ENCODE measurements at regions not wholly inside any gene's neighbourhood (a gene's known extent, or its start where the extent isn't known, plus 50 kb on each side); places are given as distances from the start of the nearest gene placed in this dataset.

- TF ChIP-seq POLR2A (IDR thresholded peaks at IDR 0.05) (no peak), CTCF (IDR thresholded peaks at IDR 0.05) (no peak), EP300 (IDR thresholded peaks at IDR 0.05) (no peak)
These were observed 582.8 kb downstream of the MATN1 start for GRCh38 chr1:30140566-30140965.
